GM23338 (cell line): ENCODE measurements at regions not wholly inside any gene's neighbourhood (a gene's known extent, or its start where the extent isn't known, plus 50 kb on each side); places are given as distances from the start of the nearest gene placed in this dataset.

Experiments
- ATAC-seq: fragments of 200-7000 bp; cut with Tn5 transposase; 3 replicates; pipeline ENCODE4 v1.9.1; 2020
- DNase-seq: peaks from one replicate; pipeline ENCODE4 v3.0.0-alpha.2; 2015; ENCODE audit warnings: low spot score
- H2AFZ ChIP-seq: fragments of 200-600 bp; sonication (generic); 2 replicates; pipeline ENCODE4 v1.8.0; 2016; ENCODE audit warnings: antibody characterized with exemption, mild to moderate bottlenecking, moderate library complexity
- H3F3A ChIP-seq: fragments of 200-600 bp; sonication (generic); replicated peaks from 2 replicates; pipeline ENCODE4 v1.8.0; 2017; ENCODE audit warnings: antibody characterized with exemption, mixed run types, low read depth
- H3K27ac ChIP-seq: fragments of 200-600 bp; sonication (generic); 2 replicates; pipeline ENCODE4 v1.6.1; 2016; ENCODE audit warnings: low read depth
- H3K27me3 ChIP-seq: fragments of 200-600 bp; sonication (generic); 2 replicates; pipeline ENCODE4 v1.8.0; 2016; ENCODE audit warnings: mild to moderate bottlenecking, mixed run types, moderate library complexity; ENCODE audit not compliant: insufficient read depth
- H3K36me3 ChIP-seq: fragments of 200-600 bp; sonication (generic); 2 replicates; pipeline ENCODE4 v1.8.0; 2016; ENCODE audit warnings: mild to moderate bottlenecking; ENCODE audit not compliant: insufficient read depth
- H3K4me1 ChIP-seq: fragments of 200-600 bp; sonication (generic); 2 replicates; pipeline ENCODE4 v1.8.0; 2016; ENCODE audit warnings: mild to moderate bottlenecking, moderate library complexity; ENCODE audit not compliant: insufficient read depth
- H3K4me2 ChIP-seq: fragments of 200-600 bp; sonication (generic); 2 replicates; pipeline ENCODE4 v1.7.1; 2017; ENCODE audit warnings: mixed run types
- H3K4me3 ChIP-seq: fragments of 200-600 bp; sonication (generic); 2 replicates; pipeline ENCODE4 v1.6.1; 2016; ENCODE audit warnings: mixed run types
- H3K79me2 ChIP-seq: fragments of 200-600 bp; sonication (generic); replicated peaks from 2 replicates; pipeline ENCODE4 v1.8.0; 2017; ENCODE audit warnings: mild to moderate bottlenecking; ENCODE audit not compliant: insufficient read depth
- H3K9me2 ChIP-seq: fragments of 200-600 bp; sonication (generic); 2 replicates; pipeline ENCODE4 v1.8.0; 2017; ENCODE audit not compliant: insufficient read depth
- H4K20me1 ChIP-seq: fragments of 200-600 bp; sonication (generic); replicated peaks from 2 replicates; pipeline ENCODE4 v1.8.0; 2017; ENCODE audit warnings: mild to moderate bottlenecking; ENCODE audit not compliant: insufficient read depth
- H3K27ac Mint-ChIP-seq: 2 replicates; pipeline ENCODE4 v1.8.0; 2020; ENCODE audit warnings: inconsistent platforms, mild to moderate bottlenecking, moderate library complexity, mixed read lengths
- H3K27me3 Mint-ChIP-seq: 3 replicates; pipeline ENCODE4 v1.8.0; 2022; ENCODE audit warnings: low read depth, mild to moderate bottlenecking, moderate library complexity, mixed read lengths, inconsistent platforms; ENCODE audit not compliant: insufficient read depth, poor library complexity
- H3K36me3 Mint-ChIP-seq: 3 replicates; pipeline ENCODE4 v1.8.0; 2021; ENCODE audit warnings: low read depth, mild to moderate bottlenecking, inconsistent platforms, moderate library complexity, mixed read lengths
- H3K4me1 Mint-ChIP-seq: 3 replicates; pipeline ENCODE4 v1.8.0; 2020; ENCODE audit warnings: mild to moderate bottlenecking, inconsistent platforms, mixed read lengths
- H3K4me3 Mint-ChIP-seq: 3 replicates; pipeline ENCODE4 v1.8.0; 2021; ENCODE audit warnings: moderate library complexity, mild to moderate bottlenecking, inconsistent platforms, mixed read lengths
- H3K9me3 Mint-ChIP-seq: 3 replicates; pipeline ENCODE4 v1.8.0; 2020; ENCODE audit warnings: moderate library complexity, mild to moderate bottlenecking, inconsistent platforms, mixed read lengths
- CREB1 ChIP-seq: fragments of 250-450 bp; sonication (Bioruptor Pico); IDR thresholded peaks from 2 replicates; pipeline ENCODE4 v1.5.0; 2020; ENCODE audit warnings: low read depth, mild to moderate bottlenecking, moderate library complexity
- EZH2phosphoT487 ChIP-seq: fragments of 200-600 bp; sonication (generic); IDR thresholded peaks from one replicate; pipeline ENCODE4 v1.8.1; 2018; ENCODE audit warnings: antibody characterized with exemption; ENCODE audit not compliant: unreplicated experiment
- POLR2AphosphoS5 ChIP-seq: IDR thresholded peaks from 2 replicates; pipeline ENCODE4 v1.6.1; 2016; ENCODE audit warnings: antibody characterized with exemption, low read depth
- ZNF114 ChIP-seq: fragments of 250-450 bp; sonication (Bioruptor Pico); IDR thresholded peaks from 2 replicates; pipeline ENCODE4 v1.5.0; 2020; ENCODE audit warnings: mild to moderate bottlenecking, moderate library complexity
- ZNF331 ChIP-seq: fragments of 250-450 bp; sonication (Bioruptor Pico); IDR thresholded peaks from 2 replicates; pipeline ENCODE4 v1.5.0; 2020; ENCODE audit warnings: low read depth, mild to moderate bottlenecking, moderate library complexity
- TF ChIP-seq, protein P1 (sequence below): IDR thresholded peaks from 2 replicates; pipeline ENCODE4 v1.6.1; 2016; ENCODE audit warnings: antibody characterized with exemption
- TF ChIP-seq, protein P2 (sequence below), 2 experiments: fragments of 200-600 bp in 1 of 2; sonication (generic) in 1 of 2; conservative IDR thresholded peaks; 2 replicates each; pipeline versions ENCODE4 v1.5.1 to v1.6.1; 2016 to 2017; ENCODE audit warnings: antibody characterized with exemption in 2 of 2, low read depth in 2 of 2, mild to moderate bottlenecking in 2 of 2, moderate library complexity in 1 of 2
- TF ChIP-seq, protein P3 (sequence below): IDR thresholded peaks from one replicate; pipeline ENCODE4 v1.6.1; 2018; ENCODE audit warnings: antibody characterized with exemption; ENCODE audit not compliant: unreplicated experiment

DNA sequence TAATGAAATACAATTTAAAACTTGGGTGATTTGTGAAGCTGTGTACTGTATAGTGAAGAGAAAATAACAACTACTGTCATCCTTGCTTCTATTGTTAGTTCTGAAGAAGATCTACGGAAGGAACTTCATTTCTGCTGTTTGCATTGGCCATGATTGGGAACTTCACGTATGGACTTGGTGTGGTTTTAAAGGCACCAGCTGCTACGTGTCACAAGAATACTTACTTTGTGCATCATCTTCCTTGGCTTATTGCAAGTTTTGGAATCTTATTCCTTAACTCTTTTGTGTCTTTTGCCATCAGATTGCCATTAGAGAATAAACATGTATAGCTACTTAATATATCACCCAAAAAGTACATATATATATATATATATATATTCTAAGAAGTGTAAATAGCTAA lies 75.0 kb upstream of the VEPH1 start:
- Mint-ChIP-seq H3K4me1 (no peaks in the 10 kb centered on the region), H3K36me3 (no peaks in the 10 kb centered on the region), H3K27me3 (peaks cover 2% of the 10 kb centered on the region), H3K9me3 (peaks cover 5% of the 10 kb centered on the region; the same call in 2 of the 3 replicates), H3K4me3 (no peak overlapping the region), H3K27ac (no peak overlapping the region)
- ATAC-seq (no peak), DNase-seq (no peak)
- Histone ChIP-seq H3K4me1 (no peaks in the 10 kb centered on the region), H3K4me2 (no peak overlapping the region), H3F3A (no peaks in the 10 kb centered on the region), H3K27me3 (no peaks in the 10 kb centered on the region), H3K79me2 (no peaks in the 10 kb centered on the region), H3K36me3 (no peaks in the 10 kb centered on the region), H4K20me1 (no peaks in the 10 kb centered on the region), H3K4me3 (no peak overlapping the region), H2AFZ (no peak overlapping the region), H3K27ac (no peak overlapping the region), H3K9me2 (no peaks in the 10 kb centered on the region)
- TF ChIP-seq POLR2AphosphoS5 (no peak), ZNF114 (CRISPR knock-in tag) (no peak), ZNF331 (CRISPR knock-in tag) (no peak)
- TF ChIP-seq, protein P1, sequence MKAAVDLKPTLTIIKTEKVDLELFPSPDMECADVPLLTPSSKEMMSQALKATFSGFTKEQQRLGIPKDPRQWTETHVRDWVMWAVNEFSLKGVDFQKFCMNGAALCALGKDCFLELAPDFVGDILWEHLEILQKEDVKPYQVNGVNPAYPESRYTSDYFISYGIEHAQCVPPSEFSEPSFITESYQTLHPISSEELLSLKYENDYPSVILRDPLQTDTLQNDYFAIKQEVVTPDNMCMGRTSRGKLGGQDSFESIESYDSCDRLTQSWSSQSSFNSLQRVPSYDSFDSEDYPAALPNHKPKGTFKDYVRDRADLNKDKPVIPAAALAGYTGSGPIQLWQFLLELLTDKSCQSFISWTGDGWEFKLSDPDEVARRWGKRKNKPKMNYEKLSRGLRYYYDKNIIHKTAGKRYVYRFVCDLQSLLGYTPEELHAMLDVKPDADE, result no peak
- TF ChIP-seq, protein P2, sequence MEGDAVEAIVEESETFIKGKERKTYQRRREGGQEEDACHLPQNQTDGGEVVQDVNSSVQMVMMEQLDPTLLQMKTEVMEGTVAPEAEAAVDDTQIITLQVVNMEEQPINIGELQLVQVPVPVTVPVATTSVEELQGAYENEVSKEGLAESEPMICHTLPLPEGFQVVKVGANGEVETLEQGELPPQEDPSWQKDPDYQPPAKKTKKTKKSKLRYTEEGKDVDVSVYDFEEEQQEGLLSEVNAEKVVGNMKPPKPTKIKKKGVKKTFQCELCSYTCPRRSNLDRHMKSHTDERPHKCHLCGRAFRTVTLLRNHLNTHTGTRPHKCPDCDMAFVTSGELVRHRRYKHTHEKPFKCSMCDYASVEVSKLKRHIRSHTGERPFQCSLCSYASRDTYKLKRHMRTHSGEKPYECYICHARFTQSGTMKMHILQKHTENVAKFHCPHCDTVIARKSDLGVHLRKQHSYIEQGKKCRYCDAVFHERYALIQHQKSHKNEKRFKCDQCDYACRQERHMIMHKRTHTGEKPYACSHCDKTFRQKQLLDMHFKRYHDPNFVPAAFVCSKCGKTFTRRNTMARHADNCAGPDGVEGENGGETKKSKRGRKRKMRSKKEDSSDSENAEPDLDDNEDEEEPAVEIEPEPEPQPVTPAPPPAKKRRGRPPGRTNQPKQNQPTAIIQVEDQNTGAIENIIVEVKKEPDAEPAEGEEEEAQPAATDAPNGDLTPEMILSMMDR (conservative IDR thresholded peaks at IDR 0.05; ENCODE audit: low read depth in 2 of 2), result no peak

DNA sequence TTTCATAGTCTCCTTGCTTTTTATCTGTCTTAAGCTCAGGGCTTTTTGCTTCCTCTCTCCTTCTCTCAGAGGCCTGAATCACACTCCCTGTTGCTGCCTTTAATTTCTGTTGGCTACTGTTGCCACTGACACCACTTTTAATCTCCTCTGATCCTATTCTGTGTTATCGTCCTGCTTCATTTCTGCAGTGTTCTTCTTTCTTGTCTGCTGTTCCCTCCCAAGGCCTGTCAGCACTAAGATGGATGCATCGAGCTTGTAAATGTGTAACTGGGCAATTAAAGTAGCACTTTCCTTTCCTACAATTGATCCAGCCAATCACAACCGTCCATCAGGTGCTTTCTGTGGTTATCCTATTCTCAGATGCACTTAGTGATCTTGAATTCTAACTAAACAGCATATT lies 71.3 kb upstream of the VEPH1 start:
- H3K27ac Mint-ChIP-seq, result no peak overlapping the region; the same call in 1 of the 2 replicates
- DNase-seq (no peak), ATAC-seq (no peak)
- no peaks in the 10 kb centered on the region for H3K27me3 Mint-ChIP-seq
- no peaks in the 10 kb centered on the region for H3K9me2 ChIP-seq
- no peaks in the 10 kb centered on the region for H3K36me3 Mint-ChIP-seq
- H3K4me2 ChIP-seq, result no peak overlapping the region
- no peak overlapping the region for H3K4me3 ChIP-seq
- TF ChIP-seq, protein P2 (conservative IDR thresholded peaks at IDR 0.05; ENCODE audit: low read depth in 2 of 2), result no peak
- no peak for TF ChIP-seq ZNF331 (CRISPR knock-in tag)
- no peak for TF ChIP-seq CREB1 (CRISPR knock-in tag)
- TF ChIP-seq ZNF114 (CRISPR knock-in tag), result no peak
- TF ChIP-seq, protein P3, sequence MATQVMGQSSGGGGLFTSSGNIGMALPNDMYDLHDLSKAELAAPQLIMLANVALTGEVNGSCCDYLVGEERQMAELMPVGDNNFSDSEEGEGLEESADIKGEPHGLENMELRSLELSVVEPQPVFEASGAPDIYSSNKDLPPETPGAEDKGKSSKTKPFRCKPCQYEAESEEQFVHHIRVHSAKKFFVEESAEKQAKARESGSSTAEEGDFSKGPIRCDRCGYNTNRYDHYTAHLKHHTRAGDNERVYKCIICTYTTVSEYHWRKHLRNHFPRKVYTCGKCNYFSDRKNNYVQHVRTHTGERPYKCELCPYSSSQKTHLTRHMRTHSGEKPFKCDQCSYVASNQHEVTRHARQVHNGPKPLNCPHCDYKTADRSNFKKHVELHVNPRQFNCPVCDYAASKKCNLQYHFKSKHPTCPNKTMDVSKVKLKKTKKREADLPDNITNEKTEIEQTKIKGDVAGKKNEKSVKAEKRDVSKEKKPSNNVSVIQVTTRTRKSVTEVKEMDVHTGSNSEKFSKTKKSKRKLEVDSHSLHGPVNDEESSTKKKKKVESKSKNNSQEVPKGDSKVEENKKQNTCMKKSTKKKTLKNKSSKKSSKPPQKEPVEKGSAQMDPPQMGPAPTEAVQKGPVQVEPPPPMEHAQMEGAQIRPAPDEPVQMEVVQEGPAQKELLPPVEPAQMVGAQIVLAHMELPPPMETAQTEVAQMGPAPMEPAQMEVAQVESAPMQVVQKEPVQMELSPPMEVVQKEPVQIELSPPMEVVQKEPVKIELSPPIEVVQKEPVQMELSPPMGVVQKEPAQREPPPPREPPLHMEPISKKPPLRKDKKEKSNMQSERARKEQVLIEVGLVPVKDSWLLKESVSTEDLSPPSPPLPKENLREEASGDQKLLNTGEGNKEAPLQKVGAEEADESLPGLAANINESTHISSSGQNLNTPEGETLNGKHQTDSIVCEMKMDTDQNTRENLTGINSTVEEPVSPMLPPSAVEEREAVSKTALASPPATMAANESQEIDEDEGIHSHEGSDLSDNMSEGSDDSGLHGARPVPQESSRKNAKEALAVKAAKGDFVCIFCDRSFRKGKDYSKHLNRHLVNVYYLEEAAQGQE, result no peak
- no peak for TF ChIP-seq EZH2phosphoT487
- no peak for TF ChIP-seq POLR2AphosphoS5
- H3K4me1 ChIP-seq, result no peaks in the 10 kb centered on the region
- peaks cover 5% of the 10 kb centered on the region; the same call in 2 of the 3 replicates for H3K9me3 Mint-ChIP-seq
- H3K27ac ChIP-seq, result no peak overlapping the region
- H2AFZ ChIP-seq, result no peak overlapping the region
- H3K36me3 ChIP-seq, result no peaks in the 10 kb centered on the region
- H3K4me3 Mint-ChIP-seq, result no peak overlapping the region
- no peaks in the 10 kb centered on the region for H3K4me1 Mint-ChIP-seq
- no peaks in the 10 kb centered on the region for H3K79me2 ChIP-seq
- H4K20me1 ChIP-seq, result no peaks in the 10 kb centered on the region
- no peaks in the 10 kb centered on the region for H3F3A ChIP-seq
- no peaks in the 10 kb centered on the region for H3K27me3 ChIP-seq
